ENCODE measurements at regions not wholly inside any gene's neighbourhood (a gene's known extent, or its start where the extent isn't known, plus 50 kb on each side); places are given as distances from the start of the nearest gene placed in this dataset.

GRCh38 chr7:32143301-32143700, 73.1 kb upstream of the PDE1C start:
- DNase-seq (ENCODE audit: low read depth), result no peak

DNA sequence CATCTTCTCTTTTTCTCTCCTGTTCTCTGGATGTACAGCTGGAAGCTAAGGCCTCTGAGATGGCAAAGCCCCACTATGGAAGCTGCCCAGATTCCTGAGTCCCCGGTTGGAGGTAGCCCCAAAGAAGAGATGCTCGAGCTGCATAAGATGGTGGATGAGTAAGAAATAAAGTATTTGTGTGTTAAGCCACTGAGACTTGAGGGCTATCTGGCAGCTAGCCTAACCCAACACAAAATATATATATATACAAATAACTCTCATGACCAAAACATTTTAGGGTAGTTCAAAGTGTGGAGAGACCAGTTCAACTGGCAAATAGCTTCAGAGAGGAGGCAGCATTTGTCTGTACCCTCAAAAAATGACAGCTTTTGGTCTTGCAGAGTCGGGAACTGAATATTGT, 72.4 kb upstream of the PDE1C start:
- DNase-seq (ENCODE audit: low read depth), result no peak

GRCh38 chr7:32140210-32140939, 70.2 kb upstream of the PDE1C start:
- DNase-seq (ENCODE audit: low read depth), result no peak

DNA sequence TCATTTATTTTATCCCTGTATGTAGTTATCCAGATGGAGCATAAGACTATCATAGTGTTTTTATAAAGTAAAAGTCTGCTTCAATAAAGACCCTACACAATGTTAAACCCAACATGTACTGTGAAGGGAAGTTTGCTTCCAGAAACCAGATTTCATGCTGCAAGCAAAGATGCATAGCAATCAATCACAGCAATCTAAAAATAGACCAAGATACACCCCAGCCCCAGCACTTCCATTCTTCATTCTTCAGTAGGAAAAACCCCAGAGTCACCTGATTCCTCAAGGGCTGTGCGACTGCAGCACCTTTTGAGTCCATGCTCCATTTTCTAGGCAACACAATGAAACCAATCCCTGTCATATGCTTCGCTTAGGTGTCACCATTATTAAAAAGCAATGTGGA, 66.9 kb upstream of the PDE1C start:
- DNase-seq (ENCODE audit: low read depth), result no peak

- DNase-seq (ENCODE audit: low read depth), result no peak
Measured at GRCh38 chr7:32131091-32131490, 60.9 kb upstream of the PDE1C start.

DNA sequence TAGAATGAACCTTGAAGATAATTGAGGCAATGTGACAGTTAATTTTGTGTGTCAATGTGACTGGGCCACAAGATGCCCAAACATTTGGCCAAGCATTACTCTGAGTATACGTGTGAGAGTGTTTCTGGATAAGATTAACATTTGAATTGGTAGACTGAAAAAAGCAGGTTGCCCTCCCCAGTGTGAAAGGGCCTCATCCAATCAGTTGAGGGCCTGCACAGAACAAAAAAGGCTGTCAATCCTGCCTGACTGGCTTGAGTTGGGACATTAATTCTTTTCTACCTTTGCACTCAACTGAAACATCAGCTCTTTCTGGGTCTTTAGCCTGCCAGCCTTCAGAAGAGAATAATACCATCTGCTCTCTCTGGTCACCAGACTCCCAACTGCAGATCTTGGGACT, 56.6 kb upstream of the PDE1C start:
- DNase-seq (ENCODE audit: low read depth), result no peak

Data from T follicular helper cell (primary cell).